ENCODE measurements at regions not wholly inside any gene's neighbourhood (a gene's known extent, or its start where the extent isn't known, plus 50 kb on each side); places are given as distances from the start of the nearest gene placed in this dataset.

- ATAC-seq (ENCODE audit: low read depth) (no peak), DNase-seq (ENCODE audit: low spot score) (no peak)
- Histone ChIP-seq H3K4me3 (ENCODE audit: severe bottlenecking) (no peak overlapping the region), H3K27me3 (ENCODE audit: insufficient read depth, poor library complexity, severe bottlenecking) (no peaks in the 10 kb centered on the region), H3K27ac (ENCODE audit: poor library complexity, severe bottlenecking) (no peak overlapping the region), H3K36me3 (ENCODE audit: low read depth) (no peaks in the 10 kb centered on the region), H3K4me1 (ENCODE audit: insufficient read depth, poor library complexity, severe bottlenecking) (peaks cover 4% of the 10 kb centered on the region), H3K9me3 (ENCODE audit: severe bottlenecking) (no peaks in the 10 kb centered on the region)
- TF ChIP-seq CTCF (IDR thresholded peaks at IDR 0.05; ENCODE audit: poor library complexity, severe bottlenecking) = no peak
Observed at GRCh38 chr1:208928349-208929010, 655.0 kb upstream of the CAMK1G start.

GRCh38 chr1:208929575-208929974 is 653.9 kb upstream of the CAMK1G start:
- Histone ChIP-seq H3K36me3 (ENCODE audit: low read depth) (no peaks in the 10 kb centered on the region), H3K27ac (ENCODE audit: poor library complexity, severe bottlenecking) (no peak overlapping the region), H3K4me3 (ENCODE audit: severe bottlenecking) (no peak overlapping the region), H3K9me3 (ENCODE audit: severe bottlenecking) (no peaks in the 10 kb centered on the region), H3K27me3 (ENCODE audit: insufficient read depth, poor library complexity, severe bottlenecking) (no peaks in the 10 kb centered on the region), H3K4me1 (ENCODE audit: insufficient read depth, poor library complexity, severe bottlenecking) (peaks cover 4% of the 10 kb centered on the region)
- ATAC-seq (ENCODE audit: low read depth) (0 out of 3 replicates have a peak, but pooled peaks have one; percentile 40), DNase-seq (ENCODE audit: low spot score) (no peak)
- TF ChIP-seq CTCF (IDR thresholded peaks at IDR 0.05; ENCODE audit: poor library complexity, severe bottlenecking) = no peak

GRCh38 chr1:208931936-208932335 is 651.6 kb upstream of the CAMK1G start:
- Histone ChIP-seq H3K9me3 (ENCODE audit: severe bottlenecking) (no peaks in the 10 kb centered on the region), H3K4me1 (ENCODE audit: insufficient read depth, poor library complexity, severe bottlenecking) (peaks cover 4% of the 10 kb centered on the region), H3K27ac (ENCODE audit: poor library complexity, severe bottlenecking) (no peak overlapping the region), H3K36me3 (ENCODE audit: low read depth) (no peaks in the 10 kb centered on the region), H3K4me3 (ENCODE audit: severe bottlenecking) (no peak overlapping the region), H3K27me3 (ENCODE audit: insufficient read depth, poor library complexity, severe bottlenecking) (no peaks in the 10 kb centered on the region)
- no peak for DNase-seq (ENCODE audit: low spot score)
- no peak for TF ChIP-seq CTCF (IDR thresholded peaks at IDR 0.05; ENCODE audit: poor library complexity, severe bottlenecking)
- no peak for ATAC-seq (ENCODE audit: low read depth)

GRCh38 chr1:208933984-208934525 is 649.5 kb upstream of the CAMK1G start:
- Histone ChIP-seq H3K27me3 (ENCODE audit: insufficient read depth, poor library complexity, severe bottlenecking) (no peaks in the 10 kb centered on the region), H3K9me3 (ENCODE audit: severe bottlenecking) (no peaks in the 10 kb centered on the region), H3K4me1 (ENCODE audit: insufficient read depth, poor library complexity, severe bottlenecking) (peaks cover 4% of the 10 kb centered on the region), H3K27ac (ENCODE audit: poor library complexity, severe bottlenecking) (peak overlapping the region; percentile 17), H3K4me3 (ENCODE audit: severe bottlenecking) (no peak overlapping the region), H3K36me3 (ENCODE audit: low read depth) (no peaks in the 10 kb centered on the region)
- no peak for ATAC-seq (ENCODE audit: low read depth)
- TF ChIP-seq CTCF (IDR thresholded peaks at IDR 0.05; ENCODE audit: poor library complexity, severe bottlenecking) = no peak
- no peak for DNase-seq (ENCODE audit: low spot score)

- DNase-seq (ENCODE audit: low spot score) (no peak), ATAC-seq (ENCODE audit: low read depth) (peak; percentile 85)
- Histone ChIP-seq H3K36me3 (ENCODE audit: low read depth) (no peaks in the 10 kb centered on the region), H3K4me1 (ENCODE audit: insufficient read depth, poor library complexity, severe bottlenecking) (no peaks in the 10 kb centered on the region), H3K4me3 (ENCODE audit: severe bottlenecking) (no peak overlapping the region), H3K9me3 (ENCODE audit: severe bottlenecking) (no peaks in the 10 kb centered on the region), H3K27ac (ENCODE audit: poor library complexity, severe bottlenecking) (peak overlapping the region; percentile 17), H3K27me3 (ENCODE audit: insufficient read depth, poor library complexity, severe bottlenecking) (no peaks in the 10 kb centered on the region)
- no peak for TF ChIP-seq CTCF (IDR thresholded peaks at IDR 0.05; ENCODE audit: poor library complexity, severe bottlenecking)
Observed at GRCh38 chr1:208934933-208935332, 648.6 kb upstream of the CAMK1G start.

Measured in RWPE2 (cell line).